Ovary (tissue), 3 donors: ENCODE measurements at regions not wholly inside any gene's neighbourhood (a gene's known extent, or its start where the extent isn't known, plus 50 kb on each side); places are given as distances from the start of the nearest gene placed in this dataset.

Experiments
- EP300 ChIP-seq: sonication (generic); formaldehyde crosslinking; IDR thresholded peaks from one replicate; pipeline ENCODE4 v1.6.1; 2017; ENCODE audit warnings: antibody characterized with exemption
- POLR2A ChIP-seq: fragments of 450-650 bp; IDR thresholded peaks from one replicate; pipeline ENCODE4 v1.6.1; 2017; ENCODE audit warnings: antibody characterized with exemption, mild to moderate bottlenecking, moderate library complexity
- TF ChIP-seq, protein P1 (sequence below), 3 donors: fragments of 450-650 bp in 2 of 3; fragments of 200-600 bp in 1 of 3; IDR thresholded peaks; one replicate each; pipeline versions ENCODE4 v1.5.1 to v1.8.0; 2016 to 2022; ENCODE audit warnings: antibody characterized with exemption in 3 of 3, mild to moderate bottlenecking in 1 of 3
- donor health status: DM: no; HTN: no; CAD: no.

DNA sequence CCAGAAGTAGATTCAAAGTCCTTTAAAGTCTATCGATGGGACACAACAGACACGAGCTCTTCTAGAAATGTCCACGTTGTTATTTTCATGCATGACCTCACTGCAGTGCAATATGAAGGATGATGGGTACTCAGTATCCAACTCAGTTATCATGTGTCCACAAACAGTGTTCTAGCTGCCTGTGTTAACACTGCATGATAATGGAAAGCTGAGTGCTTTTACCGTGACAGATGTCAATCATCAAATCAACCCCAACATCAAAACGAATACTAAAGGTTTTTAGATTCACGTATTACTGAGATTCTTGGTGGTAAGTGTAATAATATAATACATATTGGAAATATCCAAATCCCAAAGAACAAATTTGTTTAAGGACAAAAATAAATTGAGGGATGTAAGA, 394.8 kb upstream of the TENM3 start:
- TF ChIP-seq POLR2A (no peak), EP300 (no peak)
- TF ChIP-seq, protein P1, sequence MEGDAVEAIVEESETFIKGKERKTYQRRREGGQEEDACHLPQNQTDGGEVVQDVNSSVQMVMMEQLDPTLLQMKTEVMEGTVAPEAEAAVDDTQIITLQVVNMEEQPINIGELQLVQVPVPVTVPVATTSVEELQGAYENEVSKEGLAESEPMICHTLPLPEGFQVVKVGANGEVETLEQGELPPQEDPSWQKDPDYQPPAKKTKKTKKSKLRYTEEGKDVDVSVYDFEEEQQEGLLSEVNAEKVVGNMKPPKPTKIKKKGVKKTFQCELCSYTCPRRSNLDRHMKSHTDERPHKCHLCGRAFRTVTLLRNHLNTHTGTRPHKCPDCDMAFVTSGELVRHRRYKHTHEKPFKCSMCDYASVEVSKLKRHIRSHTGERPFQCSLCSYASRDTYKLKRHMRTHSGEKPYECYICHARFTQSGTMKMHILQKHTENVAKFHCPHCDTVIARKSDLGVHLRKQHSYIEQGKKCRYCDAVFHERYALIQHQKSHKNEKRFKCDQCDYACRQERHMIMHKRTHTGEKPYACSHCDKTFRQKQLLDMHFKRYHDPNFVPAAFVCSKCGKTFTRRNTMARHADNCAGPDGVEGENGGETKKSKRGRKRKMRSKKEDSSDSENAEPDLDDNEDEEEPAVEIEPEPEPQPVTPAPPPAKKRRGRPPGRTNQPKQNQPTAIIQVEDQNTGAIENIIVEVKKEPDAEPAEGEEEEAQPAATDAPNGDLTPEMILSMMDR (IDR thresholded peaks at IDR 0.05): no peak
